ENCODE measurements at regions not wholly inside any gene's neighbourhood (a gene's known extent, or its start where the extent isn't known, plus 50 kb on each side); places are given as distances from the start of the nearest gene placed in this dataset.
"Not testable (repeated sequence)": the region's sequence is repeated elsewhere in the genome, so short reads cannot be mapped to it uniquely, and the experiment has no call there.

DNA sequence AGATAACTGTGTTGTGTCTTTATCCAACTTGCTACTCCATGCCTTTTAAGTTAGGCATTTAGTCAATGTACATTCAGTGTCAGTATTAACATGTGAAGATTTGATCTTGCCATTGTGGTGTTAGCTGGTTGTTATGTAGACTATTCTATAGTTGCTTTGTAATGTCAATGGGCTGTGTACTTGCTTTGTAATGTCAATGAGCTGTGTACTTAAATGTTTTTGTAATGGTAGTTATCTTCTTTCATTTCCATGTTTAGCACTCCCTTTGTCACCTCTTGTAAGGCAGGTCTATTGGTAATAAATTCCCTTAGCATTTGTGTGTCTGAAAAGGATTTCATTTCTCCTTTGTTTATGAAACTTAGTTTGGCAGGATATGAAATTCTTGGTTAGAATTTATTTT, 53.4 kb downstream of the MC4R start:
- no peak for FAIRE-seq
- no peak for DNase-seq (ENCODE audit: low spot score in 2 of 2)

- DNase-seq (ENCODE audit: low spot score in 2 of 2) = no peak
- peak; percentile 36 for FAIRE-seq
Observed at GRCh38 chr18:60311676-60312360, 60.8 kb downstream of the MC4R start.

DNA sequence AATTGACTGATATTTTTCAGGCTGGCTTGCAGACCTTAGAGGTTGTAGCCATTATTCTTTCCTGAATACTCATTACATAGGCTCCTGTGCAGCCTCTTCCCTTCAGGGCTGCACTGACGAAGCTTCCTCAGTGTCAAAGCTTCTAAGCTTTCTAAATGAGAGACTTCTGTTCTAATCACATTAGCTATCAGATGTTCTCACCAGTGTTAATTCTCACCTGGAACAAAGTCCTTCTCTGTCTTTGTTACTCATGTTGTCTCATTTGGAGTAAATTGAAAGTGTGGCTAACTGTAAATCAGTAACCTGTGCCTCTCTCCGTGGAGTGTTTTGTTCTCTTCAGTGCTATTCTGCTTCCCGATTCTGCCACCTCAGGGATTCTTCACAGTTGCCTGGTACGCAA, 76.9 kb downstream of the MC4R start:
- FAIRE-seq = no peak

DNA sequence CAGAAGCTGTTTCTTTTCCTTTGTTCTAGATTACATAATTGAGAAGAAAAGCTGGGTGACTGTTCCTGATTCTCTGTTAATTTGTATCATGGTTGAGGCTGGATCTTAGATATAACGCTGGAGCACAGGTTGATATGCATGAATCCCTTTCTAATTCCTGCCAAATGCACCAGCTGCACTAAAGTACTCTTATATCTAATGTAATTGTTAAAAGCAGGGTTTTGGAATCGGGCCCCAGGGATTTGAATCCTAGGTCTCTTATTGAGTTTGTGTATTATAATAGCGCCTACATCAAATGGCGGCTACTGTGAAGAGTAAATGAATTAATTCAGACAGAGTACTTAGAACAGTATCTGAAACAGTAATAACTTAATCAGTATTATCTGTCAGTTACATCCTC, 80.4 kb downstream of the MC4R start:
- DNase-seq (ENCODE audit: low spot score in 2 of 2) = no peak
- no peak for FAIRE-seq

More for the DNA sequence above, 76.9 kb downstream of the MC4R start:
- no peak for DNase-seq (ENCODE audit: low spot score in 2 of 2)

DNA sequence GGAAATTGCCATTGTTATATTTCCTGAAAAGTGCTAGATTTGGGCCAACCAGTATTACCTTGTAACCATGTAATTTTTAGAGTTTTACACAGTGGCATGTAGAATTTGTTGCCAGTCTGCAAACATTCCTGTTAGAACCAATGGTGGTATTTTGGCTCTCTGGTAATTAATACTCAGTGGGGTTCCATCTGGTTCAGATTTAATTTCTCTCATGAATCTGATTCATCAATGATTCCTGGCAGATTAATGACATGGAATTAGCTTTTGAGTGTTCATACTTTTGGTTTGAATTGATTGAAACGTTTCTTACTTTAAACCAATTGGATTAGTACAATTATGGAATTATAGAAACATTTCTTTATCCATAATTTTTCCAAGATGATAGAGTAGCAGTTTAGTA, 93.2 kb downstream of the MC4R start:
- DNase-seq (ENCODE audit: low spot score in 2 of 2) = no peak
- FAIRE-seq = no peak

GRCh38 chr18:60277855-60278480, 94.6 kb downstream of the MC4R start:
- no peak for DNase-seq (ENCODE audit: low spot score in 2 of 2)
- no peak for FAIRE-seq

DNA sequence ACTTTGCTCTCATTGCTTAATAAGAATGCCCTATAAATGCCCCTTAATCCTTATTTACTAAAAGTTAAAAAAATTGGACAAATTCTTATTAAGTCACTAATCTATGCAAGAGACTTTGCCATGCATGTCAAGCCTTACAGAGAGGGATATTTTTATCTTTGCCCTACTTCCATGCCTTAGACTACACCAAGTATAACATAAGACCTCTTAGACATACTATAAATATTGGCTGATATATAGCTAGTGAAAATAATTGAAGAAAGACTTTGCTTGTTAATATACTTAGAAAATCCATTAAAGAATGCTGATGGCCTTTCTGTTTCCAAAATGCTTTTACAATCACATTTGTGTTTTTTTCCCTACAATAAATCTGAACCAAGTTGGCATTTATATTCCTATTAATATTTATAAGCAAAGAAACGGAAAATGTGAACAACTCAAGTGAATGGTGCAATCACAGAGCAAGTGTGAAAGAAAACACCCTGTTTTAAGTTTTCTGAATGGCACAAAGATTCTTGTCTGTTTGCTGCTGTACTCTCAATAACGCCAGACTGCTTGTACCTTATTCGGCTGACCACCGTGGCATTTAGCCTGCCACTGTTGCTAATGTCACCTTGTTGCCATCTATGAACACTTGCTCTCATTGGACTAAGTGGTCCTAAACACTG, 105.0 kb downstream of the MC4R start:
- DNase-seq (ENCODE audit: low spot score in 2 of 2) = no peak
- FAIRE-seq = no peak

GRCh38 chr18:60266558-60266957, 106.0 kb downstream of the MC4R start:
- DNase-seq (ENCODE audit: low spot score in 2 of 2) (no peak), FAIRE-seq (no peak)

DNA sequence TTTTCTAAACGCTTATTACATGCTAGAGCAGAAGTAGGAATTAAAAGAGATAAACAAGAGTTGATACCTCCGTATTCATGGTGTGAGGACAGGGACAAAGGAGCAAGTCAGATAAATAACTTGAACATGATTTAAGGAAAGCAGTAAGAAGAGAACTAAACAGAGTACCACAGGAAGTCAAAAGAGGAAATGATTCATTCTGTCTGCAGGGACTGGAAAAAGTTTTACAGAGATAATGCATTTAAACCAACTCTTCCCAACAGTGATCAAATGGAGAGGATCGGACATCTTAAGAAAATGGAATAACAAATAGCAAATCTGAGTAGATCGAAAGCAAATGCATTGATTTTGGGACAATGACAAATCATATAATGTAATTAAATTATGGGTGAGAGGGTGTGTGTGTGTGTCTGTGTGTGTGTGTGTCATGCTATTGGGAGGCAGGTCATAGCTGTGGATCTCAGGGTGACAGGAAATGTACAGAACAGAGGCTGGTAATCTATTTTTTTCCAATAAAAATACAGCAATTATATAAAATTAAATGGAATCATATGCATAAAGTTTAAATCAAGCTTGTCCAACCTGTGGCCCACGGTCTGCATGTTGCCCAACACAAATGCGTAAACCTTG, 113.4 kb downstream of the MC4R start:
- DNase-seq (ENCODE audit: low spot score in 2 of 2) (no peak), FAIRE-seq (no peak)

DNA sequence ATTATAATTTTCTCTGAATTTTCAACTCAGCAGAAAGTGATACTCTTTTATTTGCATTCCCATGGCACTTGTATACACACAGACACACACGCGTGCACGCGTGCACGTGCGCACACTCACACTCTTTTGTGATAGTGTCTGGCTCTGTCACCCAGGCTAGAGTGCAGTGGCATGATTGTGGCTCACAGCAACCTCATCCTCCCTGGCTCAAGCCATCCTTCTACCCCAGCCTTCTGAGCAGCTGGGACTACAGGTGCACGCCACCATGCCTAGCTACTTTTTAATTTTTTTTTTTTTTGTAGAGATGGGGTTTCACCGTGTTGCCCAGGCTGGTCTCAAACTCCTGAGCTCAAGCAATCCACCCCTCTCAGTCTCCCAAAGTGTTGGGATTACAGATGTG, 123.2 kb downstream of the MC4R start:
- no peak for FAIRE-seq
- no peak for DNase-seq (ENCODE audit: low spot score in 2 of 2)

GRCh38 chr18:60248336-60249330, 123.9 kb downstream of the MC4R start:
- FAIRE-seq = no peak
- DNase-seq (ENCODE audit: low spot score in 2 of 2) = no peak

DNA sequence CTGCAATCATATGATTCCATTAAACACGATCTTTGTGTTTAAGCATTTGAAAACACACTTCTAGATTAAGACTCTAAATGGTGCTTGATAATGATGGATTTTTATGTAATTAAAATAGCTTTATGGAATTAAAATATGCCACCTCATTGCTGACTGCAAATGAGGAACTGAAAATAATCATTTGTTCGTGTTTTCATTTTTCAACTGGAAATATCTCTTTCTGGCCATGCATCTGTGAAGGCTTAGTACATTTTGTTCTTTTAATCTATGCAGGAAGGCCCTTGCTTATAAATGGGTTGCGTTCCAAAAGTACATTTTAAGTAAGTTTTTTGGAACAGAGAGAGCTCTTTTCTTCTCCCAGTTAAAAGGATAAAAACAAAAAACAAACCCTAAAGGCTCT, 125.5 kb downstream of the MC4R start:
- FAIRE-seq = no peak
- DNase-seq (ENCODE audit: low spot score in 2 of 2) = no peak

- no peak for DNase-seq (ENCODE audit: low spot score in 2 of 2)
- FAIRE-seq = no peak
Observed at GRCh38 chr18:60246606-60247005, 126.0 kb downstream of the MC4R start.

GRCh38 chr18:60245096-60245495, 127.5 kb downstream of the MC4R start:
- FAIRE-seq (no peak), DNase-seq (ENCODE audit: low spot score in 2 of 2) (no peak)

DNA sequence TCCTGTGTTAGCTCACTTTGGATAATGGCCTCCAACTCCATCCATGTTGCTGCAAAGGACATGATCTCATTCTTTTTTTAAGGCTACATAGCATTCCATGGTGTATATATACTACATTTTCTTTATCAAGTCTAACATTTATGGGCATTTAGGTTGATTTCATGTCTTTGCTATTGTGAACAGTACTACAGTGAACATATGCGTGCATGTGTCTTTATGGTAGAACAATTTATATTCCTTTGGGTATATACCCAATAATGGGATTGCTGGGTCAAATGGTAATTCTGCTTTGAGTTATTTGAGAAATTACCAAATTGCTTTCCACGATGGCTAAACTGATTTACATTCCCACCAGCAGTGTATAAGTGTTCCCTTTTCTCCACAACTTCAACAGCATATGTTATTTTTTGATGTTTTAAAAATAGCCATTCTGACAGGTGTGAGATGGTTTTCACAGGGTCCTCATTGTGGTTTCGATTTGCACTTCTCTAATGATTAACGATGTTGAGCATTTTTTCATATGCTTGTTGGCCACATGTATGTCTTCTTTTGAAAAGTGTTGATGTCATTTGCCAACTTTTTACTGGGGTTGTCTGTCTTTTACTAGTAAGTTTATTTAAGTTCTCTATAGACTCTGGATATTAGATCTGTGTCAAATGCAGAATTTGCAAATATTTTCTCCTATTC, 133.4 kb downstream of the MC4R start:
- DNase-seq (ENCODE audit: low spot score in 2 of 2); FAIRE-seq: not testable (repeated sequence)

DNA sequence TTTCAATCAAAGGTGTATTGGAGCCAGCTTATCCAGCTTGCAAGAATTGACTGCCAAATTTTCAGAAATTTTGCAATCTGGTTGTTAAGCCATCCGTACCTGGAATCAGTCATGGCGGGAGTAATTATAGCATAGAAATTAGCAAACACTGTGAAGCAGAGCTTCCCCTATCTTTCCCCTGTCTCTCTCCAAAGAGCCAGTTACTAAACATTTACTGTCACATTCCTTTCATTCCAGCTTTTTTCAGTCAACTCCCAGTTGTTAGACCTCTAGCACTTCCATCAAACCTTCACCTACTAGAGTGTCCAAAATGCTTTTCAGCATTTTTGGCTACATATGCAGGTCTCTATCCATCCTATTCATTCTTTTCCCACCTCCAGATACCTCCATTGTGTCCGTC, 137.4 kb downstream of the MC4R start:
- DNase-seq (ENCODE audit: low spot score in 2 of 2) = no peak

GRCh38 chr18:60232541-60232940, 140.0 kb downstream of the MC4R start:
- FAIRE-seq (no peak), DNase-seq (ENCODE audit: low spot score in 2 of 2) (no peak)

More for the DNA sequence above, 137.4 kb downstream of the MC4R start:
- FAIRE-seq = no peak

- FAIRE-seq (no peak), DNase-seq (ENCODE audit: low spot score in 2 of 2) (no peak)
Observed at GRCh38 chr18:60228609-60229595, 143.7 kb downstream of the MC4R start.

Data from frontal cortex (tissue), 3 donors.